Karpas-422 (cell line): ENCODE measurements at regions not wholly inside any gene's neighbourhood (a gene's known extent, or its start where the extent isn't known, plus 50 kb on each side); places are given as distances from the start of the nearest gene placed in this dataset.

Experiments used
- DNase-seq: peaks from one replicate; pipeline ENCODE4 v3.0.0-alpha.2; 2015
- H2AFZ ChIP-seq: fragments of 200-600 bp; sonication (generic); 2 replicates; pipeline ENCODE4 v1.6.1; 2014; ENCODE audit warnings: antibody characterized with exemption, low read length, mixed read lengths
- H3K27ac ChIP-seq: fragments of 200-600 bp; sonication (generic); 2 replicates; pipeline ENCODE4 v1.5.1; 2014; ENCODE audit warnings: mild to moderate bottlenecking, low read length, moderate library complexity
- H3K27me3 ChIP-seq: fragments of 200-600 bp; sonication (generic); 2 replicates; pipeline ENCODE4 v1.6.1; 2014; ENCODE audit warnings: low read length, mixed read lengths
- H3K36me3 ChIP-seq: fragments of 200-600 bp; sonication (generic); 2 replicates; pipeline ENCODE4 v1.6.1; 2014; ENCODE audit warnings: low read length, mixed read lengths; ENCODE audit not compliant: insufficient read depth
- H3K4me1 ChIP-seq: fragments of 200-600 bp; sonication (generic); 2 replicates; pipeline ENCODE4 v1.6.1; 2014; ENCODE audit warnings: mild to moderate bottlenecking, low read length, mixed read lengths
- H3K4me2 ChIP-seq: fragments of 200-600 bp; sonication (generic); 2 replicates; pipeline ENCODE4 v1.6.1; 2014; ENCODE audit warnings: low read length, low read depth, mild to moderate bottlenecking; ENCODE audit not compliant: poor library complexity, severe bottlenecking
- H3K4me3 ChIP-seq: fragments of 200-600 bp; sonication (generic); 2 replicates; pipeline ENCODE4 v1.5.1; 2014; ENCODE audit warnings: mild to moderate bottlenecking, antibody characterized with exemption, low read length, mixed read lengths
- H3K79me2 ChIP-seq: fragments of 200-600 bp; sonication (generic); 2 replicates; pipeline ENCODE4 v1.6.1; 2014; ENCODE audit warnings: mild to moderate bottlenecking, low read length, mixed read lengths
- H3K9ac ChIP-seq: fragments of 200-600 bp; sonication (generic); 2 replicates; pipeline ENCODE4 v1.6.0; 2014; ENCODE audit warnings: low read length
- H3K9me2 ChIP-seq: fragments of 200-600 bp; sonication (generic), shearing (Covaris generic); replicated peaks from 2 replicates; pipeline ENCODE4 v1.6.0; 2014; ENCODE audit warnings: mild to moderate bottlenecking, low read length, moderate library complexity; ENCODE audit not compliant: insufficient read depth
- H3K9me3 ChIP-seq: fragments of 300-700, 200-600 bp; sonication (generic); 2 replicates; pipeline ENCODE4 v1.6.1; 2014; ENCODE audit warnings: low read length, mixed read lengths
- H4K20me1 ChIP-seq: fragments of 200-600 bp; sonication (generic); 2 replicates; pipeline ENCODE4 v1.6.1; 2014; ENCODE audit warnings: mild to moderate bottlenecking, antibody characterized with exemption, low read length, low read depth; ENCODE audit not compliant: insufficient read depth

- H3K9ac ChIP-seq, result no peak overlapping the region
- no peak overlapping the region for H3K27ac ChIP-seq
- H3K27me3 ChIP-seq, result no peaks in the 10 kb centered on the region
- DNase-seq, result no peak
- no peak overlapping the region for H3K4me2 ChIP-seq
- no peaks in the 10 kb centered on the region for H3K9me3 ChIP-seq
- no peaks in the 10 kb centered on the region for H3K36me3 ChIP-seq
- peak overlapping the region; percentile 8; the same call in 1 of the 2 replicates for H2AFZ ChIP-seq
- H3K9me2 ChIP-seq, result no peaks in the 10 kb centered on the region
- H4K20me1 ChIP-seq, result no peaks in the 10 kb centered on the region
- H3K79me2 ChIP-seq, result no peaks in the 10 kb centered on the region
- H3K4me1 ChIP-seq, result no peaks in the 10 kb centered on the region
- H3K4me3 ChIP-seq, result no peak overlapping the region
Observed at GRCh38 chr14:38490273-38490672, 234.4 kb upstream of the CLEC14A start.

GRCh38 chr14:38485026-38485425 is 229.1 kb upstream of the CLEC14A start:
- Histone ChIP-seq H3K27ac (no peak overlapping the region), H3K9ac (no peak overlapping the region), H3K9me2 (no peaks in the 10 kb centered on the region; the same call in 1 of the 2 replicates), H4K20me1 (no peaks in the 10 kb centered on the region), H3K9me3 (no peaks in the 10 kb centered on the region), H2AFZ (no peak overlapping the region), H3K4me2 (no peak overlapping the region), H3K27me3 (no peaks in the 10 kb centered on the region), H3K4me1 (no peaks in the 10 kb centered on the region), H3K36me3 (no peaks in the 10 kb centered on the region), H3K79me2 (no peaks in the 10 kb centered on the region), H3K4me3 (no peak overlapping the region)
- DNase-seq, result no peak

- H3K79me2 ChIP-seq, result no peaks in the 10 kb centered on the region
- no peak overlapping the region for H3K4me3 ChIP-seq
- H3K27ac ChIP-seq, result no peak overlapping the region
- peaks cover 9% of the 10 kb centered on the region; the same call in 1 of the 2 replicates for H3K9me3 ChIP-seq
- H4K20me1 ChIP-seq, result no peaks in the 10 kb centered on the region
- H3K36me3 ChIP-seq, result no peaks in the 10 kb centered on the region
- no peaks in the 10 kb centered on the region for H3K27me3 ChIP-seq
- no peak overlapping the region for H3K4me2 ChIP-seq
- no peak overlapping the region for H3K9ac ChIP-seq
- H2AFZ ChIP-seq, result no peak overlapping the region
- H3K4me1 ChIP-seq, result no peaks in the 10 kb centered on the region
- no peaks in the 10 kb centered on the region; the same call in 1 of the 2 replicates for H3K9me2 ChIP-seq
- no peak for DNase-seq
Observed at GRCh38 chr14:38481952-38482678, 226.2 kb upstream of the CLEC14A start.

- Histone ChIP-seq H2AFZ (no peak overlapping the region), H3K4me2 (no peak overlapping the region), H3K27me3 (no peaks in the 10 kb centered on the region), H3K9ac (no peak overlapping the region), H3K4me3 (no peak overlapping the region), H3K4me1 (no peaks in the 10 kb centered on the region), H3K36me3 (no peaks in the 10 kb centered on the region), H3K9me2 (no peaks in the 10 kb centered on the region), H4K20me1 (no peaks in the 10 kb centered on the region), H3K27ac (no peak overlapping the region), H3K79me2 (no peaks in the 10 kb centered on the region), H3K9me3 (no peaks in the 10 kb centered on the region)
- DNase-seq, result no peak
Observed at GRCh38 chr14:38469156-38469555, 213.3 kb upstream of the CLEC14A start.

- no peak for DNase-seq
- no peak overlapping the region for H3K9ac ChIP-seq
- H3K36me3 ChIP-seq, result no peaks in the 10 kb centered on the region
- peaks cover 6% of the 10 kb centered on the region for H3K9me3 ChIP-seq
- H3K4me1 ChIP-seq, result no peaks in the 10 kb centered on the region
- no peak overlapping the region for H3K27ac ChIP-seq
- H3K27me3 ChIP-seq, result no peaks in the 10 kb centered on the region
- no peak overlapping the region for H2AFZ ChIP-seq
- no peaks in the 10 kb centered on the region for H3K79me2 ChIP-seq
- no peaks in the 10 kb centered on the region for H3K9me2 ChIP-seq
- no peaks in the 10 kb centered on the region for H4K20me1 ChIP-seq
- no peak overlapping the region for H3K4me3 ChIP-seq
- no peak overlapping the region for H3K4me2 ChIP-seq
Observed at GRCh38 chr14:38442208-38442607, 186.3 kb upstream of the CLEC14A start.

- Histone ChIP-seq H3K27ac (no peak overlapping the region), H3K9me2 (no peaks in the 10 kb centered on the region), H4K20me1 (no peaks in the 10 kb centered on the region), H3K4me3 (no peak overlapping the region), H3K36me3 (no peaks in the 10 kb centered on the region), H3K9me3 (no peaks in the 10 kb centered on the region), H3K4me1 (no peaks in the 10 kb centered on the region), H3K4me2 (no peak overlapping the region), H3K79me2 (no peaks in the 10 kb centered on the region), H2AFZ (no peak overlapping the region), H3K27me3 (no peaks in the 10 kb centered on the region), H3K9ac (no peak overlapping the region)
- no peak for DNase-seq
Observed at GRCh38 chr14:38432186-38432585, 176.3 kb upstream of the CLEC14A start.

GRCh38 chr14:38431156-38431555 is 175.3 kb upstream of the CLEC14A start:
- no peak for DNase-seq
- no peaks in the 10 kb centered on the region for H4K20me1 ChIP-seq
- no peak overlapping the region for H3K9ac ChIP-seq
- no peaks in the 10 kb centered on the region for H3K79me2 ChIP-seq
- H2AFZ ChIP-seq, result no peak overlapping the region
- no peaks in the 10 kb centered on the region for H3K36me3 ChIP-seq
- H3K9me2 ChIP-seq, result no peaks in the 10 kb centered on the region
- no peaks in the 10 kb centered on the region for H3K9me3 ChIP-seq
- H3K4me1 ChIP-seq, result no peaks in the 10 kb centered on the region
- H3K27ac ChIP-seq, result no peak overlapping the region
- H3K4me2 ChIP-seq, result no peak overlapping the region
- H3K4me3 ChIP-seq, result no peak overlapping the region
- no peaks in the 10 kb centered on the region for H3K27me3 ChIP-seq

GRCh38 chr14:38430522-38430921 is 174.6 kb upstream of the CLEC14A start:
- Histone ChIP-seq H3K27me3 (no peaks in the 10 kb centered on the region), H3K79me2 (no peaks in the 10 kb centered on the region)

More at GRCh38 chr14:38430522-38430921, 174.6 kb upstream of the CLEC14A start:
- H3K4me3 ChIP-seq, result no peak overlapping the region
- H3K9me3 ChIP-seq, result no peaks in the 10 kb centered on the region
- H2AFZ ChIP-seq, result no peak overlapping the region
- H3K36me3 ChIP-seq, result no peaks in the 10 kb centered on the region
- no peaks in the 10 kb centered on the region for H4K20me1 ChIP-seq
- no peak overlapping the region for H3K4me2 ChIP-seq
- H3K27ac ChIP-seq, result no peak overlapping the region
- no peak for DNase-seq
- no peaks in the 10 kb centered on the region for H3K9me2 ChIP-seq
- H3K4me1 ChIP-seq, result no peaks in the 10 kb centered on the region
- H3K9ac ChIP-seq, result no peak overlapping the region
